GM19438 (cell line): ENCODE measurements at regions not wholly inside any gene's neighbourhood (a gene's known extent, or its start where the extent isn't known, plus 50 kb on each side); places are given as distances from the start of the nearest gene placed in this dataset.

Experiments
- ATAC-seq: cut with Tn5 transposase; IDR thresholded peaks from one replicate; pipeline ENCODE4 v1.9.1; 2021; ENCODE audit warnings: low read depth; ENCODE audit not compliant: unreplicated experiment

DNA sequence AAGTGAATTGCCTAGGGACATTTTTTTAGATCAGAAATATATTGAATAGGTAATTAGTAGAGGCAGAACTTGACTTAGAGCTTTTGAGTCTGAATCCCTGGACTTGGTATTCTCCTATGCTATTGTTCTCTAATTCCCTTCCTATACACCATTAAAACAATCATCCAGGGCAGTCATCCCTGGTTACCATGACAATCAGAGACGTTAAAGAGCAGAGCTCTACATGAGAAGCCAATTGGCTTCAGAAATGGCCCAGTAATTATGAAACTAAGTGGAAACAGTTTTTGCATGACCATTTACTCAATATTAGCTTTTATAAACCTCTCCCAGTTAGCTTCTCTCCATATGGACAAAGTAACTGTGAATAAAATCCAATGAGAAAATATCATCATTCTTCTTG lies 182.1 kb upstream of the TP63 start:
- no peak for ATAC-seq

DNA sequence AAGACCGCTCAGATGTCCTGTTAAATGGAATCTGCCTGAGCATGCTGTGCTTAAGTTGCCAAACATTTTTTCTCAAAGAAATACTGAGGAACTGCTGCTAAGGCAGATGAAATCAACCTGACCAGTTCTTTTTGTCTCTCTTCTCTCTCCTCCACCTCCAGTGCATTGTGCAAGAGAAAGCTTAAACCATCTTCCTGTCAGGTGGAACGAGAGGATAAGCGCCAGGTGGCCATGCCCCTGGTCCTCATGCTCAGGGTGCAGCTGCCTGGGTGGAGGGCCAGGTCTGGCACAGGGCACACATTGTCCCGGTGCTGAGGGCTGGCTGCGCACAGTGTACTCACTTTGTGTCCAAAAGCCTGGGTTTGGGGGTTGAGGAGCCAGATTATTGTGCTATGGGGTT lies 176.2 kb upstream of the TP63 start:
- ATAC-seq = no peak

DNA sequence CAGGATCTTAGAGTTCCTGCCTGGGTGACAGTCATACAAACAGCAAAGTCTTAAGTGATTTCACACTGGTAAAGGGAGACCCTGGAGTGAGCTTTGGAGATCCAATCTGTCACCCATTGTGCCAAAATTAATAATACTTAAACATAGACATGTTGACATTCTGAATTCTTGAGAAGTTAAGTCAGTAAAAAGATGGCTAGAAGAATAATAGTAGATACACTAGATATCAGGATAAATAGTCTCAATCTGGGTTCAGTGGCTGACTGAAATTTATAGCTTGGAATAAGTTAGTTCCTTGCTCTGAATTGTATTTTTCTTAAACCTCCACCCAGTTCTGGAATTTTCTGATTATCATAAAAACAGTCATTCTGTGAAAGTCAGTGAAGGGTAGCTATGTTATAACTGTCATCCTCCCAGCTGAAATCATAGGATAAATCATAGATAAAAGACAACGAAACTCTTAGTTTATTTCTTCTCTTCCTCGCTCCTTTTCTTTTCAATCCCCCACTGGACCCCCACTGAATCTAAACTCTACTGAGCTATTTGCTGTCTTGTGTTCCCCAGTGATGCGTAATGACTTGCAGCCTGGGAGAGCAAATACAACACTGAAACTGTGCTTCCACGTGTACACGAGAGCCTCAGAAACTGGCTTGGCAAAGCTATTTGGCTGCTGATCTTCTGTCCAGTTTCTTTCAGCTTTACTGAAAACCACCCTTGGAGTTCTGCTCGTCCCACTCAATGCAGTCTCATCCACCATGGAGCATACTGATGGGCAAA lies 175.4 kb upstream of the TP63 start:
- no peak for ATAC-seq

DNA sequence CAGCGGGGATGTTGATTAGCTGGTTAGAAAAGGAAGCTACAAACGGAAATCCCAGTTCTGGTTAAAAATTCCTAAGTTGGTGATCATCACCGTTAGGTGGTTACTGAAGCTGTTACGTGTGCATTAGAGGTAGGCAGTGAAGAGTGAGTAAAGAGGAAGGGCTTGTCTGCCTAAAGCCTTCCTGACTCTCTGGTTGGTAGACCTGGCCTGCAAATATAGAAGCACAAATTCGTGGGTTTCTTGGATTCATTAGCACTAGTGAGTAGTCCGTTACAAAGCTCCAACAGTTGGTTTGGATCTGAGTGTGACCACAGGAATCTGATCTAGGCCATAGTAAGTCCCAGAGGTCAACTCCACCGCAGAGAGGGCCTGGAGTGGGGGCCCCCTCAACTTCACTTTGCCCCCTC lies 174.0 kb upstream of the TP63 start:
- no peak for ATAC-seq

DNA sequence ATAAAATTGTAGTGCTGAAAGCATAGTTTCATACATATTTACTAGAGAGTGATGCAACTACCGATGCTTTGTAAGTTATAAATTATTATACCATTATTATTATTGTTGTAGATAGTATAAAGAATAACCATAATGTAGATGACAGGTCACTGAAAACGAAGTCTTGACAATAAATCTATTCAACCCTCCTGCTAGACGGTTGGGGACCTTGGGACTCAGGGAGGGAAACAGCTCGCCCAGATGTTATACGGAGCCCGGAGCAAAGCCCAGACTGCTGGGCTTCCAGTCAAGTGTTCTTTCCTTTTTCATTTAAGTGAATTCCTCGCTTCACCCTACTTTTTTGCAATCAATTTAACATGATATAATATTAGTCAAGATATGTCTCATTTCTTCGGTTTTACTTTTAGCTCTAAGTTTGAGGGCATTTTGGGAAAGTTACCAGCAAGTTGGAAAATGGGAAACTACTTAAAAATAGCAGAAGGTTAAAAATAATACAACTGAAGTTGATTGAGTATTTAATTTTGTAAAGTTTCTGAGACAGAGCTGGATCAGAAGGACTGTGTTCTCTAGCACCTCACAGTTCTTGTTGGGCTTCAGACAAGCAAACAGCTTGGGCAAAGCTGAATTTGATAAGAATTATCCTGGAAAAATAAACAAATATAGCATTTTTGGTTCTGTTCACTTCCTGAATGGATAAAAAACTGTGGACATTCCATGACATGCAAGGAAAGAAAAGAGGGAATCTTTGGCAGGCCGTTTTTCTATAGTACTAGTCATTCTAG lies 173.4 kb upstream of the TP63 start:
- no peak for ATAC-seq

DNA sequence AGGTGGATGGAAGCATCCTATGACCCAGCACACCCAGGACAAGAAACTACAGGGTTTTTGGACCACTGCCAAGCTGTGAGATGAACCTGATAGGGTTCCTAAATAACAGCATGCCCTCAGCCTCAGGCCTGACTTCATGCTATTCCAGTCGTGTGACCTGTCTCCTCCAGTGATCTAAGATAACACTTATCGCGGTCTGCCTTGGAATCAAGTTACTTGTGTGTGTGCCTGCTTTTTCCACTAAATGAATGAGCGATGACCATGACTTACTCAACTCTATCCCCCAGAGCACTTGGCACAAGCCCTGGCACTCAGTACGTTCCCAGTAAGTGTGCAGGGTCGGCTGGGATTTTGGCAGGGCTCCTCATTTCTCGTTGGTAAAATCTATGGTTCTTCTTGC lies 172.7 kb upstream of the TP63 start:
- no peak for ATAC-seq

DNA sequence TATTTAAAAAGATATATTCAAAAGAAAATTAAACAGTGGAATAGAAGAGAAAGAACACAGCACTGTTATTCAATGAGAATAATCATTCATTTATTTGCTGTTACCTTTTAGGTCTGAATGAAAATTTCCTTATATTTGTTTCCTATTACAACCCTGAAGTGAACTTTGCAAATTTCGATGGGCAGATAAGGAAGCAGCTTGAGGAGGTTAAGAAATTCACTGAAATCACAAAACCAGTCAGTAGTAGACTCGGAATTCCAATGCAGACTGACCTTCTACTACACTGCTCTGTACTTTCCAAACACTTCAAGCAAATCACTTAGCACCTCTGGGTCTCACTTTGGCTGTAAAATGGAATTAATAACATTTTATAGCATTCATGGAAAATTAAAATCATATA lies 172.0 kb upstream of the TP63 start:
- no peak for ATAC-seq

DNA sequence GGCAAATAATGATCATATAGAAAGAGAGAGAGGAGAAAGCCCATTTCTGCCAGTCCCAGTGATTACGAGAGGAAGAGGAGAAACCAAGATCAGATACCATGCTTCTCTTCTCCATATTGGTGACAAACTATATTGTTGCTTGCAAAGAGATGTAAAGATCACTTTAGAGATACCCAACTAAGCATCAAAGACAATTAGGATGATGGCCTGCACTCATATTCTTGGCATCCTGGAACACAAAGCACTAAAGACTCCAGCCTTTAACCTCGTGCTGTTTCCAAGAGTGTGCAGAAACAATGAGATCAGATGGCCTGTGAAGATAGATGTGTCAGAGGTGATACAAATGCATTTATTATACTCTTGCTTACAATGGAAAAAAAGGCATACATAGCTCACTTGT lies 170.7 kb upstream of the TP63 start:
- ATAC-seq = no peak

DNA sequence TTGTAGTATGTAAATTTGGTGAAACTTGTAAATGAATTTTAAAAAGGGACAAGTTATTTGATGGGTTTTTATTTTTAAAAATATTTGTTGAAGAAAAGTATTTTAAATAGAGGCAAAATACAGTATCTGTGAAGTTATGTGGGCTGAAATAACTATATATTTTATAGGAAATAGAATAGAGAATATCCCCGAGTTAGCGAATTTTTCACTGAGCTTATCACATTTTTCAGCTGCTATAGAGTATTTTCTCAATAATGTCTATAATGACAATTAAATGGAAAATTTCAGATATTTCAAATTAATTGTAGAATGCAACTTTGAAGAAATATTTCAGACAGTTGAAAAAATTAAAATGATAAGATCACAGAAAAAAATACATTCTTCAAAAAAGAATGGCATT lies 166.4 kb upstream of the TP63 start:
- ATAC-seq = no peak

DNA sequence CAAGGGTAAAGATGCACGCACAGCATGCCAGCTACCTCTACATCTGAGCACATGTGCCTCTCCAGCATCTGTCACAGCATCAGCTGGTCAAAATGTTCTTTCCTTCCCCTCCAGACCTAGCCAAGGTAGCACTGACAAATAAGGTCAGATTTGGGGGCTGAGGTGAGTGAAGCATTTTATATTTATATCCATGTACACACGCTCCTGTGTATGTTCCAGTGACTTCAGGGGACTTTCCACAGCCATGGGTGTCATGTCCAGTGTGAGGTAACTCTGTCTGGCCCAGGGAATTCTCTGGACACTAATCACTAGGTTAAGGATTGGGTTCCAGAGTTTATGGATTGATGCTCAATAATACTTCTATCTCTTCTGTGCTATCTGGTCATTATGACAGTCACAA lies 165.2 kb upstream of the TP63 start:
- ATAC-seq = no peak

DNA sequence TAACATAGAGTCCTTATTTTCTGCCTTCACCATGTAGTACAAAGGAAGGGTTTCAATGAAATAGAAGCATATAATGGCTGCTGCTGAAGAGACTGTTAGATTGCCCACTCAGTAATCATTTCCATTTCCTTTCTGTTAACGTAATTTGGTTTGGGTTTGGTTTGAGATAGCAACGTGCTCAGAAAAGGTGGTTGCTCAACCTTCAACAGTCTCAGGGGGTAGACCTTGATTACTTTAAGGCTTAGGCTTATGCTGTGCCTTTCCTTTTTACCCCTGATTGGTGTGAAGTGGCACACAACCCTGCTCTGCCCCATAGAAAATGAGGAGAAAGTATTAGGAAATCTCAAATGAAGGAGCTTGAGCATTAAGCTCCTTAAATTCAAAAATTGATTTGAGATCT lies 163.7 kb upstream of the TP63 start:
- no peak for ATAC-seq

DNA sequence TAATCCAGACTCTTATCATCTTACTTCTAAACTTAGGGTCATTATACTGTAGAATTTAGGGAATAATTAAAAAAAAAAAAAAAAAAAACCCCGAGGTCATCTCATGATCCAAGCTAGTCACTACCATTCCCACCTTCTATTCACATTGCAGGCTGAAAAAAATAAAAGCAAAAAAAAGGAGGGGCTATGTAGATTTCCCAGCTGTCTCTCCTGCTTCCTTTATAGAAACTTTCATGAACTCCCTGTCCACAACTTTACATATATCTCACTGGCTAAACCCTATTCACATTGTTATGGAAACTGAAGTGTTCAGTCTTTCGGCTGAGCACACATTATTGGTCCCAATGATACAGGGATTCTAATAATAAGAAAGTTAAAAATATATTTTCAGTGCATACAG lies 156.2 kb upstream of the TP63 start:
- ATAC-seq = no peak

DNA sequence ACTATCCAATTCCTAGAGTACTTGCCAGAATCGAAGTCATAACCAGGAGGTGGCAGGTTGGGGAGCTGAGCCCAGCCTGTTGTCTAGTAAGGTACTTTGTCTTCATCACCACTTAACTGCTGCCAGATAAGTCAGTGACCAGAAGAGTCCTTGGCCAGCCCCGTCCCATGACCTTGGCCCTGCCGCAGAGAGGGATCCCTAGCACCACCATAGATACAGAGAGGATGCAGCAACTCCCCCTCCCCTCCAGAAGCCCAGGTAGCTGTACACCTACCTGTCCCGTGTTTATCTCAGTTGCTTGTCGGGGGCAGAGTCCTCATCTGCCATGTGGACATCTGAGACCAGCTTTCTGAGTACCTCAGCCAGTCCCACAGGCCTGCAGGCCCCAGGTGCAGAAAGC lies 153.6 kb upstream of the TP63 start:
- no peak for ATAC-seq

DNA sequence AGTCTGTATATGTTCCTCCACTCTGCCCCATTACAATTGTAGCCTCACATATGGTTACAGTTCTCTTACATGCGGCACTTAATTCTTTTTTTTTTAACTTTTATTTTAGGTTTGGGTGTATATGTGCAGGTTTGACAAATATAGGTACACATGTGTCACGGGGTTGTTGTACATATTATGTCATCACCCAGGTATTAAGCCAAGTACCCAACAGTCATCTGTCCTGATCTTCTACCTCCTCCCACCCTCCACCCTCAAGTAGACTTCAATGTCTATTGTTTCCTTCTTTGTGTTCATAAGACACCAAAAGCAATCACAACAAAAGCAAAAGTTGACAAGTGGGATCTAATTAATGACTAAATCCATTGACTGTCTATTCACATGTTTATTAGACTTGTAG lies 144.6 kb upstream of the TP63 start:
- ATAC-seq = no peak

DNA sequence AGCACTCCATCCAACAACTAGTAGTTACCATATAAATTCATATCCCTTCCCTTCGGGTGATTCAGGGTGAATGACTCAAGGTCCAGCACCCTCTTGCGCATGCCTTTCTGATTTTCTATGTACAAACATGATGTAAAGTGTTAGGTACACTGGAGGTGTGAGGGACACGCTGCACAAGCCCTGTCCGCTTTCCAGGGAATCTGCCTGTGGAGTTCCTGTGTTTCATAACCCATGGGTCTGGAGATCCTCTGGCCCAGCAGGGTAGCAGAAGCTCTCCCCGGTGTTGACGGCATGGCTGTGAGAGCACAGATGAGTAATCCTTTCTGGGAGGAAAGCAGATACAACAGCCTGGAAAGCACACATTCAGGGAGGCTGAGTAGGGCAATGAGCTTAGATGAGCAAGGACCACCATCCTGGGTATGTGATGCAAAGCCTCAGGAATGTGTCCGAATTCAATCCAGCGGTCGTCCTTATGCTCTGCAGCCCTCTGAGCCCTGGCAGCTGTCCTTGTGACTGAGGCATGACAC lies 142.9 kb upstream of the TP63 start:
- no peak for ATAC-seq

DNA sequence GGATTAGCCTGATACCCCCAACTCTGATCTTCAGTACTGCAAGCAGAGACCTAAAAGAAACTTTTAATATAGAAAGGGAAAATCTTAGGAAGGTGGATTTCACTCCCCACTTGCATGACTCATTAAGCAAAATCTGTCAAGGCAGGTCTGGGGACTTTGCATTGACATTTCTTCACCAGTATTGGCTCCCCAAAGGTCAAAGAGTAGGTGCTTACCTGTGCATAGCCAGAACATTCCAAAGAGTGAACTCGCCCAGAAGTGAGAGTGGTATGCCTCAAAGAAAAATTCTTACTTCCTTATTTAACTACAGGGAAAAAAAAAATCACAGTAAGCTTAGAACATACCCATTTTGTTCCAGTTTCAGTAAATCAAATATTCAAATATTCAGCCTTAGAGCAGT lies 140.9 kb upstream of the TP63 start:
- no peak for ATAC-seq

DNA sequence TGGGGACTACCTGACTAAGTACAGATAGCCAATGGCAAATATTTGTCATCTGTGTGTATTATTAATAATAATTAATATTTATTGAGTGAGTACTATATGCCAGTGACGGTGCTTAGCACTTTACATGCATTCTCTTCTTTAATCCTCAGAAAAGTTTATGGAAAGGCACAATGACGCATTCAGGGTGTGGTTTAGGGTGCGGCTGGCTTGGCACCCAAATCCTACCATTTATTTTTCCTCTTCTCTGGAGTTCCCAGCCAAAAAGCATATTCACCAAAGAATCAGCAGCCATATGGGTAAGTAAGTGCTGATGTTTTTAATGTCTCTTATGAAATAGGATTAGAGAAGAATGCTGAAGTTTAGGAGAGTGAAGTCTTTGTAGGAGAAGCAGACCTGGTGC lies 140.4 kb upstream of the TP63 start:
- no peak for ATAC-seq

DNA sequence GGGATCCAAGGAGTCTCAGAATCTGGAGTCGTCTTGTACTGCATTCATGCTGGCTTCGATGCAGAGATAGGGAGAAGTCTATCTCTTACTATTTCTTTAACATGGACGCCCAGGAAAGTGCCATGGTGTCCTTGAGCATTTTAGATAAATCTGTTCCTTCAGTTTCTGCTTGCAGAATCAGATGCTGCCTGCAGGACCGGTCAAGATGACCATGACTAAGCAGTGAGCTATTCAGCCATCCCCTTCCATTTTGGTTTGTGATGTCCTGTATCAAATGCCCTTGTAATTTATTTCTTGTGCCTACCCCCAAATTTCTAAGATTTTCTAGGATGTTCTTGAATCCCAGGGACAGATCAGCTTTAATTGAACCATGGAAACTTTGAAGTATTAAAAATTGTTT lies 139.4 kb upstream of the TP63 start:
- no peak for ATAC-seq

DNA sequence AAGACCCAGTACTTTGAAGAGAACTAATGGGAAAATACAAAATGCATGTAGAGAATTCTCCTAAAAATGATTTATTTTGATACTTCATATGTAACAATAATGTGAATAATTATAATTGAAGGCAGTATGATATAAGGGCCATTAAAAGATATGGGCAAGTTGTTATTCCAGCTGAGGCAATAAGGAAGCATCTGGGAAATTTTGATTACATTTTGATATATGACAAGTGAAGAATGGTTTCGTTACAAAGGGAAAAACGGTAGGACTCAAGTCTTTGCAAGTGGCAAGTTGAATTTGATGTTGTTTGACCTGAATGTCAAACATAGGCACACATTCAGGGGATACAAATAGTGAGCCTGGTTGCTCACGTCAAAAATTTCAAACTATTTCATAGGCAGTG lies 137.9 kb upstream of the TP63 start:
- no peak for ATAC-seq

DNA sequence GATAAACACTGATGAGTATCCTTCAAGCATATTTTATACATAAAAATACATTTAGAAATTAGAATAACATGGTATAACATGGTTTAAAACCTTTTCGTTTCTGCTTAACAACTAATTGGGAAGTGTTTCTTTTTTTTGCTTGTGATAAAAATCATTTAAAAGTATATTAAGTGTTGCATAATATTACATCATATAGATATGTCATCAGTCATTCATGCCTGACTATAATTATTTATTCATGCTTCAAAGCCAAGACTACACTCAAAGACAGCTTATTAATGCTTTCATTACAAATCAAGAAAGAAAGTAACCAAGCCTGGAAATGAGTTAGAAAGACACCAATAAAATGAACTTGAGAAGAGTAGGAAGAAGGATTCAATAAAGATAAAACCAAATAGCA lies 136.6 kb upstream of the TP63 start:
- no peak for ATAC-seq

DNA sequence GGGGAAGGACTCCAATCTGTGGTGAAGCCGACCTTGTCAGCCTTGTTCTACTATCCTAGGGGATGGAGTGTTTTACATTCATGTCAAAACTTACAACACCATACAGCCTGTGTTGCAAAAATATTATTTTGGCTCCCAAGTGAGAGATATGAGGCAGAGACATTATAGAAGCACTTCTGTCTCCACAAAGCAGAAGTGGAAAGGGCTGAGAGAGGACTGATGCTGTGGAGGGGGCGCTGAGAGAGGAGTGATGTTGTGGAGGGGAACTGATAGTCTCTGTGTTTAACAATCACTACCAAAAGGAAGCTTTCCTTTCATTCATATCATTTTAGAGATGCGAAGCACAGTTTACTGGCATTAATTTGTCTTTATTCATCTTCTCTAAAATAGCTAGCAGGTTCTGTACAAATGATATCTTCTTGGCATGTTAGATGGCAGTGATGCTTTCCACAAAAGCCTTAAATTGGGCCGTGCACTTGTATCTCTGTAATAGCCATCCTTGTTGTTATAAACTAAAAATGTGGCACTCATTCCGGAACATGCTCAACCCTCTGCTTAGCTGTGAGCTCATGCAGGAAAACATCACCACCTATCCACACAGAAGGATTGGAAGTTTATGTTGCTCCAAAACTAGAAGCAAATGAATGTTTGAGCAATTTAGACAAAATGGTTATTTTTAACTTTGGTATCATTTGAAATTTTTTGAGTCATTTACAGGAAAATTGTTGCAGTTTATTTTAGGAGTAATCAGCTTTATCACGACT lies 134.6 kb upstream of the TP63 start:
- ATAC-seq = no peak
